Activated T-helper 9 cell treated with anti-CD3 and anti-CD28 coated beads, Interleukin-2, amount 50 U/mL, for 16 hours (primary cell): ENCODE measurements at regions not wholly inside any gene's neighbourhood (a gene's known extent, or its start where the extent isn't known, plus 50 kb on each side); places are given as distances from the start of the nearest gene placed in this dataset.

ENCODE experiments used
- DNase-seq: peaks from one replicate; pipeline ENCODE4 v3.0.0-alpha.2; 2020; ENCODE audit warnings: low read depth

GRCh38 chr1:84090447-84091245 lies 53.4 kb upstream of the PRKACB start:
- no peak for DNase-seq

GRCh38 chr1:84089867-84090266 lies 54.2 kb upstream of the PRKACB start:
- DNase-seq, result no peak

GRCh38 chr1:84089465-84089864 lies 54.6 kb upstream of the PRKACB start:
- no peak for DNase-seq

- no peak for DNase-seq
These were observed 57.5 kb upstream of the PRKACB start for GRCh38 chr1:84086616-84087015.

- no peak for DNase-seq
These were observed 57.9 kb upstream of the PRKACB start for GRCh38 chr1:84086189-84086588.

GRCh38 chr1:84083307-84083706 lies 60.8 kb upstream of the PRKACB start:
- DNase-seq, result no peak

GRCh38 chr1:84078842-84079202 lies 65.2 kb upstream of the PRKACB start:
- no peak for DNase-seq

GRCh38 chr1:84078108-84078841 lies 65.8 kb upstream of the PRKACB start:
- DNase-seq, result no peak

- DNase-seq, result peak; percentile 54
These were observed 66.5 kb upstream of the PRKACB start for GRCh38 chr1:84077476-84078107.

- no peak for DNase-seq
These were observed 70.8 kb upstream of the PRKACB start for GRCh38 chr1:84073266-84073665.

- no peak for DNase-seq
These were observed 70.4 kb upstream of the TTLL7 start for GRCh38 chr1:84069236-84069845.

GRCh38 chr1:84062496-84062895 lies 63.6 kb upstream of the TTLL7 start:
- DNase-seq, result no peak

GRCh38 chr1:84061336-84061735 lies 62.4 kb upstream of the TTLL7 start:
- DNase-seq, result no peak

- no peak for DNase-seq
These were observed 61.8 kb upstream of the TTLL7 start for GRCh38 chr1:84060781-84061180.

GRCh38 chr1:84048820-84049219 lies 49.9 kb upstream of the TTLL7 start:
- no peak for DNase-seq
